GM19099 (cell line): ENCODE measurements at regions not wholly inside any gene's neighbourhood (a gene's known extent, or its start where the extent isn't known, plus 50 kb on each side); places are given as distances from the start of the nearest gene placed in this dataset.

Source experiments
- POLR2A ChIP-seq: IDR thresholded peaks from 3 replicates; pipeline ENCODE4 v1.6.1; 2011; ENCODE audit warnings: low read depth; ENCODE audit not compliant: insufficient read length; ENCODE audit errors: extremely low read depth

DNA sequence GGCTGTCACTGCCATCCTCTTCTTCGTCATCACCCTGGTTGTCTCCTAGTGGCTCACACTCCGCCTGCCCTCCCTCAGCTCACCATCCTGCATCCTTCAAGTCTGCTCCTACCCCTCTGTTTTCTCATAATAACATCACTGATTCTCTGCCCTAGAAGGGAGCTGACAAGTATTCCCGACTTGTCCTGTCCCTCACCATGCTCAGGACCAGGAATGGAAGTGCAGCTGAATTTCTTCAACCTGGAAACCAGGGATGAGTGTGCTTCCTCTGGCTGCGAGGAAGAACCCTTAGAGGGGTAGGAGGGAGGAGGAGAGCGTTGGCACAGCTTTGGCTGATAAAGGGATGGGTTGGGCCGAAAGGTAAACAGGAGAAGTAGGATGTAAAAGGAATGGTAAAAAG lies 174.8 kb upstream of the GPR26 start:
- no peak for TF ChIP-seq POLR2A

GRCh38 chr10:123492016-123492415 lies 174.1 kb upstream of the GPR26 start:
- TF ChIP-seq POLR2A = no peak

DNA sequence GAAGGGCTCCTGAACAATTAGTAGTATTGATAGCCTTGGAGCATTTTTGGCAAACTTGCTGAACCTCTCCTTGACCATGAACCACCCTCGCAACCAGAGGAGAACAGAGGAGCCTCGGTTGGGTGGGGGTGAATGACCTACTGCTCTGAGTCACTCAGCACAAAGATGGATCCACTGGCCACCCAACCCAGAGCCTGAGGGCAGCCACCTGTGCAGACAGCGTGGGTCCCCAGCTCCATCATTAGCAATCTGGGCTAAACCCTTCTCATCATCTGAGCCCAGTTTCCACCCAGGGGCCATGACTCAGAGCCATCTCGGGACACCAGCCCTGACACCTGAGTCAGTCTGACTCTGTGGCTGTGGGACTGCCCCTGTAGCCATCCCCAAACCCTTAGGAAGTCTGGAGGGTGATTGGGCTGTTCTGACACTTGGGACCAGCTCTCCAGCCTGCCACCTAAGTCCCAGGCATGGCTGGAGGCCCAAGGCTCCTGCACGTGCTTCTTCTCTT lies 171.8 kb upstream of the GPR26 start:
- TF ChIP-seq POLR2A = no peak

DNA sequence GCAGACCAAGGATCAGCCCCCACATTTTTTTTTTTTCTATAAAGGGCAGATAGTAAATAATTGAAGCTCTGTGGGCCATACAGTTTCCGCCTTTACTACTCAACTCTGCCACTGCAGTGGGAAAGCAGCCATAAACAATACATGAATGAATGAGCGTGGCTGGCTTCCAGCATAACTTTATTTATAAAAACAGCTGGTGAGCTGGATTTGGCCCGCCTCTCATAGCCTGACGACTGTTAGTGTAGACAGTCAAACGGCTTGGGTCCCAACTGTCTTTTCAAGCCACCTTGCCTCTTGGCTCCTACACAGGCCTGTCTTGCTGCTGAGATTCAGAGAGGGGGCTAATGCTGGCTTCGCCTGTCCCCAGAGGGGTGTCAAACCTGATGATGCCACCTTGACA lies 169.8 kb upstream of the GPR26 start:
- TF ChIP-seq POLR2A = no peak

GRCh38 chr10:123496996-123497660 lies 169.0 kb upstream of the GPR26 start:
- TF ChIP-seq POLR2A = no peak

- TF ChIP-seq POLR2A = no peak
Measured at GRCh38 chr10:123500110-123500509, 166.0 kb upstream of the GPR26 start.

- TF ChIP-seq POLR2A = no peak
Measured at GRCh38 chr10:123501148-123501547, 165.0 kb upstream of the GPR26 start.

DNA sequence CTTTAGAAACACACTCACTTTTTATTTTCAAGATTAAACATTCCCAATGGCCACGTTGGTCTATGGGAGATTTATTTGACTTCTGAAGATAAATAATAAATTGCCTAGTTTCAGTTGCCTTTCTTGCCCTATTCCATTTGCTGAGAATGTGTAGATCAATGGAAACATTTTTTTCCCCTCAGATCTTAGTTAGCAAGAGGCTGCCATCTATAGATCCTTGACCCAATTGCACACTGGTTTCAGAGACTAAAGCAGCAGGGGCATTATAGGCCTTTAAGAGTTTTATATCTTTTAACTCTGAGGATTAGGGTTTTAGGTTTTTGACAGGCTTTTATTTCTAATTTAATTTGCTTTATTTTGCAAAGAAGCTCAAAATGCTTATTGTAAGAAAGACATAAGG lies 163.2 kb upstream of the GPR26 start:
- no peak for TF ChIP-seq POLR2A

- TF ChIP-seq POLR2A = no peak
Measured at GRCh38 chr10:123506455-123506854, 159.7 kb upstream of the GPR26 start.

GRCh38 chr10:123507298-123507697 lies 158.9 kb upstream of the GPR26 start:
- TF ChIP-seq POLR2A = no peak

GRCh38 chr10:123509338-123509737 lies 156.8 kb upstream of the GPR26 start:
- no peak for TF ChIP-seq POLR2A

GRCh38 chr10:123512901-123513775 lies 153.0 kb upstream of the GPR26 start:
- no peak for TF ChIP-seq POLR2A

- TF ChIP-seq POLR2A = no peak
Measured at GRCh38 chr10:123513870-123514269, 152.3 kb upstream of the GPR26 start.

DNA sequence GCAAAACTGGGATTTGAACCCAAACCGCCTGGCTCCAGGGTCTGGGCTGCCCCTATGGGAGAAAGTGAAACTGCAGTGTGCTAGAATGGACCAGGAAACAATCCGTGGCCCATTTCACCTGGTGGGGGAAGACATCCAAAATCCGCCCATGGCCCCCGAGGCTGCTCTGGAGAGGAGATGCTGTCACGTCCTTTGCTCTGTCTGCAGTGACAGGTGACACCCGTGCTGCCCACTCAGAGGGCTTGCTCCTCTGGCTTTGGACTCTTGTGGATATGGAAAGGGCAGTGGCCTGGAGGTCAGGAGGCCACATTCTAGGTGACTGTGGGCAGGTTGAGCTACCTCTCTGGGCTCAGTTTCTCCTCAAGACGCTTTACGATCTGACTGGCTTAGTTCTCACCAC lies 151.2 kb upstream of the GPR26 start:
- TF ChIP-seq POLR2A = no peak

DNA sequence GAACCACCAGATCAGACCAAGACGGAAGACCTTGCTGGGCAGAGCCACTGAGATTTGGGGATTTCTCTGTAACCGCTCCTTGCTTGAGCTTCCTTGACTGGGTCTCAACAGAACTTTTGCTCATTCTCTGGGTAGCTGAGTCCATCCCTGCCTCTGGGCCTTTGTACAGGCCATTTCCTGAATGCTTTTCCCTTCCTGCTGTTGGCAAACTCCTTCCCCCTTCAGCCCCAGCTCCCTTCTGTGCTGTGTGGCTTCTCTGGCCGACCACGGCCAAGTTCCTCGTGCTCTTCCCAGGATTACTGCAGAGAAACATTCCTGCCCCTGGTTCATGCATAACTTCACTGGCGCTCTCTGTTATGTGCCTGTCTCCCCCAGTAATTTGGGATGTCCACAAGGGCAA lies 150.5 kb upstream of the GPR26 start:
- no peak for TF ChIP-seq POLR2A

GRCh38 chr10:123516291-123516690 lies 149.9 kb upstream of the GPR26 start:
- no peak for TF ChIP-seq POLR2A
